HepG2 (cell line): ENCODE measurements at regions not wholly inside any gene's neighbourhood (a gene's known extent, or its start where the extent isn't known, plus 50 kb on each side); places are given as distances from the start of the nearest gene placed in this dataset.
A peak's percentile ranks its signal among the peaks of the same experiment; 100 is the strongest.

Experiments
- GABPA ChIP-seq, 2 experiments: IDR thresholded peaks; 2 replicates each; pipeline ENCODE4 v1.6.1; 2011 to 2016; ENCODE audit warnings: low read depth in 2 of 2, low read length in 1 of 2, missing biosample characterization in 1 of 2, missing genetic modification characterization in 1 of 2
- HNF4A ChIP-seq: sonication (generic); formaldehyde crosslinking; IDR thresholded peaks from 2 replicates; pipeline ENCODE4 v1.4.0; 2020; ENCODE audit warnings: missing genetic modification reagents
- LCORL ChIP-seq, 2 experiments: fragments of 450-650 bp in 1 of 2; sonication (generic) in 1 of 2; formaldehyde crosslinking in 1 of 2; IDR thresholded peaks; 2 replicates each; pipeline versions ENCODE4 v1.5.0 to v1.6.1; 2017 to 2020; ENCODE audit warnings: antibody characterized with exemption in 1 of 2, missing genetic modification reagents in 1 of 2
- RBAK ChIP-seq: sonication (generic); formaldehyde crosslinking; IDR thresholded peaks from 2 replicates; pipeline ENCODE4 v1.5.1; 2020; ENCODE audit warnings: mild to moderate bottlenecking, missing genetic modification reagents
- SETDB1 ChIP-seq: sonication (generic); formaldehyde crosslinking; IDR thresholded peaks from 2 replicates; pipeline ENCODE4 v1.5.1; 2020; ENCODE audit warnings: missing genetic modification reagents, mild to moderate bottlenecking, borderline replicate concordance
- SOX5 ChIP-seq: IDR thresholded peaks from 2 replicates; pipeline ENCODE4 v1.6.1; 2016; ENCODE audit warnings: borderline replicate concordance
- TSC22D2 ChIP-seq: sonication (generic); formaldehyde crosslinking; IDR thresholded peaks from 2 replicates; pipeline ENCODE4 v1.5.1; 2020; ENCODE audit warnings: missing genetic modification reagents, mild to moderate bottlenecking, borderline replicate concordance
- ZFX ChIP-seq: sonication (generic); formaldehyde crosslinking; IDR thresholded peaks from 2 replicates; pipeline ENCODE4 v1.4.0; 2020; ENCODE audit warnings: mild to moderate bottlenecking, low read depth, missing genetic modification reagents, moderate library complexity
- ZNF263 ChIP-seq: sonication (generic); formaldehyde crosslinking; IDR thresholded peaks from 2 replicates; pipeline ENCODE4 v1.4.0; 2020; ENCODE audit warnings: missing genetic modification reagents
- ZNF547 ChIP-seq: sonication (generic); formaldehyde crosslinking; IDR thresholded peaks from 2 replicates; pipeline ENCODE4 v1.5.1; 2020; ENCODE audit warnings: mild to moderate bottlenecking, missing genetic modification reagents
- ZNF629 ChIP-seq: sonication (generic); formaldehyde crosslinking; conservative IDR thresholded peaks from 2 replicates; pipeline ENCODE4 v1.5.0; 2020; ENCODE audit warnings: missing genetic modification reagents
- TF ChIP-seq, protein P1 (sequence below): sonication (generic); formaldehyde crosslinking; IDR thresholded peaks from 2 replicates; pipeline ENCODE4 v1.5.0; 2020; ENCODE audit warnings: missing genetic modification reagents, mild to moderate bottlenecking, borderline replicate concordance
- TF ChIP-seq, protein P2 (sequence below): sonication (generic); formaldehyde crosslinking; IDR thresholded peaks from 2 replicates; pipeline ENCODE4 v1.5.1; 2020; ENCODE audit warnings: mild to moderate bottlenecking, missing genetic modification reagents, borderline replicate concordance

- TF ChIP-seq ZNF547 (CRISPR knock-in tag) (no peak), HNF4A (CRISPR knock-in tag) (no peak), ZFX (CRISPR knock-in tag) (peak; percentile 38; the same call in 1 of the 2 replicates), ZNF263 (CRISPR knock-in tag) (0 out of 2 replicates have a peak, but pooled peaks have one; percentile 5), SETDB1 (CRISPR knock-in tag) (no peak), LCORL (IDR thresholded peaks at IDR 0.05) (no peak), LCORL (CRISPR knock-in tag; IDR thresholded peaks at IDR 0.05) (0 out of 2 replicates have a peak, but pooled peaks have one; percentile 19), GABPA (IDR thresholded peaks at IDR 0.05; ENCODE audit: low read depth, low read length) (no peak), GABPA (CRISPR knock-in tag; IDR thresholded peaks at IDR 0.05; ENCODE audit: low read depth) (peak; percentile 25; the same call in 1 of the 2 replicates), TSC22D2 (CRISPR knock-in tag) (no peak), SOX5 (no peak), ZNF629 (no peak), RBAK (CRISPR knock-in tag) (no peak)
- TF ChIP-seq, protein P1, sequence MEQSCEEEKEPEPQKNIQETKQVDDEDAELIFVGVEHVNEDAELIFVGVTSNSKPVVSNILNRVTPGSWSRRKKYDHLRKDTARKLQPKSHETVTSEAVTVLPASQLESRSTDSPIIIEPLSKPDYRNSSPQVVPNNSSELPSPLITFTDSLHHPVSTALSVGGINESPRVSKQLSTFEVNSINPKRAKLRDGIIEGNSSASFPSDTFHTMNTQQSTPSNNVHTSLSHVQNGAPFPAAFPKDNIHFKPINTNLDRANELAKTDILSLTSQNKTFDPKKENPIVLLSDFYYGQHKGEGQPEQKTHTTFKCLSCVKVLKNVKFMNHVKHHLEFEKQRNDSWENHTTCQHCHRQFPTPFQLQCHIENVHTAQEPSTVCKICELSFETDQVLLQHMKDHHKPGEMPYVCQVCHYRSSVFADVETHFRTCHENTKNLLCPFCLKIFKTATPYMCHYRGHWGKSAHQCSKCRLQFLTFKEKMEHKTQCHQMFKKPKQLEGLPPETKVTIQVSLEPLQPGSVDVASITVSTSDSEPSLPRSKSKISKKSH (CRISPR knock-in tag), result no peak
- TF ChIP-seq, protein P2, sequence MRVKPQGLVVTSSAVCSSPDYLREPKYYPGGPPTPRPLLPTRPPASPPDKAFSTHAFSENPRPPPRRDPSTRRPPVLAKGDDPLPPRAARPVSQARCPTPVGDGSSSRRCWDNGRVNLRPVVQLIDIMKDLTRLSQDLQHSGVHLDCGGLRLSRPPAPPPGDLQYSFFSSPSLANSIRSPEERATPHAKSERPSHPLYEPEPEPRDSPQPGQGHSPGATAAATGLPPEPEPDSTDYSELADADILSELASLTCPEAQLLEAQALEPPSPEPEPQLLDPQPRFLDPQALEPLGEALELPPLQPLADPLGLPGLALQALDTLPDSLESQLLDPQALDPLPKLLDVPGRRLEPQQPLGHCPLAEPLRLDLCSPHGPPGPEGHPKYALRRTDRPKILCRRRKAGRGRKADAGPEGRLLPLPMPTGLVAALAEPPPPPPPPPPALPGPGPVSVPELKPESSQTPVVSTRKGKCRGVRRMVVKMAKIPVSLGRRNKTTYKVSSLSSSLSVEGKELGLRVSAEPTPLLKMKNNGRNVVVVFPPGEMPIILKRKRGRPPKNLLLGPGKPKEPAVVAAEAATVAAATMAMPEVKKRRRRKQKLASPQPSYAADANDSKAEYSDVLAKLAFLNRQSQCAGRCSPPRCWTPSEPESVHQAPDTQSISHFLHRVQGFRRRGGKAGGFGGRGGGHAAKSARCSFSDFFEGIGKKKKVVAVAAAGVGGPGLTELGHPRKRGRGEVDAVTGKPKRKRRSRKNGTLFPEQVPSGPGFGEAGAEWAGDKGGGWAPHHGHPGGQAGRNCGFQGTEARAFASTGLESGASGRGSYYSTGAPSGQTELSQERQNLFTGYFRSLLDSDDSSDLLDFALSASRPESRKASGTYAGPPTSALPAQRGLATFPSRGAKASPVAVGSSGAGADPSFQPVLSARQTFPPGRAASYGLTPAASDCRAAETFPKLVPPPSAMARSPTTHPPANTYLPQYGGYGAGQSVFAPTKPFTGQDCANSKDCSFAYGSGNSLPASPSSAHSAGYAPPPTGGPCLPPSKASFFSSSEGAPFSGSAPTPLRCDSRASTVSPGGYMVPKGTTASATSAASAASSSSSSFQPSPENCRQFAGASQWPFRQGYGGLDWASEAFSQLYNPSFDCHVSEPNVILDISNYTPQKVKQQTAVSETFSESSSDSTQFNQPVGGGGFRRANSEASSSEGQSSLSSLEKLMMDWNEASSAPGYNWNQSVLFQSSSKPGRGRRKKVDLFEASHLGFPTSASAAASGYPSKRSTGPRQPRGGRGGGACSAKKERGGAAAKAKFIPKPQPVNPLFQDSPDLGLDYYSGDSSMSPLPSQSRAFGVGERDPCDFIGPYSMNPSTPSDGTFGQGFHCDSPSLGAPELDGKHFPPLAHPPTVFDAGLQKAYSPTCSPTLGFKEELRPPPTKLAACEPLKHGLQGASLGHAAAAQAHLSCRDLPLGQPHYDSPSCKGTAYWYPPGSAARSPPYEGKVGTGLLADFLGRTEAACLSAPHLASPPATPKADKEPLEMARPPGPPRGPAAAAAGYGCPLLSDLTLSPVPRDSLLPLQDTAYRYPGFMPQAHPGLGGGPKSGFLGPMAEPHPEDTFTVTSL (CRISPR knock-in tag), result no peak
- TF ChIP-seq, all 625 proteins: peak for 9
Measured at GRCh38 chr21:43313221-43313938, 113.6 kb downstream of the SIK1 start (continued).
